NT2/D1 (cell line): ENCODE measurements at regions not wholly inside any gene's neighbourhood (a gene's known extent, or its start where the extent isn't known, plus 50 kb on each side); places are given as distances from the start of the nearest gene placed in this dataset.
A peak's percentile ranks its signal among the peaks of the same experiment; 100 is the strongest.

Source experiments
- DNase-seq: peaks from one replicate; pipeline ENCODE4 v3.0.0-alpha.2; 2011; ENCODE audit warnings: low read depth, low spot score
- H3K27me3 ChIP-seq: 2 replicates; pipeline ENCODE4 v1.6.0; 2011; ENCODE audit warnings: mild to moderate bottlenecking; ENCODE audit not compliant: insufficient read length, insufficient read depth
- H3K36me3 ChIP-seq: 2 replicates; pipeline ENCODE4 v1.6.1; 2011; ENCODE audit warnings: mild to moderate bottlenecking, low read length, mixed read lengths; ENCODE audit not compliant: insufficient read depth, insufficient read length
- H3K4me1 ChIP-seq: 2 replicates; pipeline ENCODE4 v1.5.1; 2011; ENCODE audit not compliant: insufficient read depth, insufficient read length
- H3K4me3 ChIP-seq: 2 replicates; pipeline ENCODE4 v1.5.1; 2011; ENCODE audit warnings: low read depth; ENCODE audit not compliant: insufficient read length
- H3K9ac ChIP-seq: 2 replicates; pipeline ENCODE4 v1.6.0; 2011; ENCODE audit warnings: low read depth; ENCODE audit not compliant: insufficient read length
- H3K9me3 ChIP-seq: 2 replicates; pipeline ENCODE4 v1.5.1; 2011; ENCODE audit warnings: mild to moderate bottlenecking, low read length; ENCODE audit not compliant: insufficient read depth
- SUZ12 ChIP-seq: IDR thresholded peaks from 2 replicates; pipeline ENCODE4 v1.6.1; 2011; ENCODE audit not compliant: insufficient read length, insufficient read depth; ENCODE audit errors: extremely low read depth
- YY1 ChIP-seq: IDR thresholded peaks from 2 replicates; pipeline ENCODE4 v1.6.1; 2011; ENCODE audit not compliant: insufficient read length, insufficient read depth
- ZNF274 ChIP-seq: IDR thresholded peaks from 2 replicates; pipeline ENCODE4 v1.6.1; 2011; ENCODE audit warnings: mild to moderate bottlenecking, low read depth, low read length

GRCh38 chr15:26145796-26146195 lies 282.7 kb upstream of the ATP10A start:
- Histone ChIP-seq H3K4me1 (no peaks in the 10 kb centered on the region), H3K36me3 (no peaks in the 10 kb centered on the region), H3K9me3 (no peaks in the 10 kb centered on the region), H3K4me3 (no peak overlapping the region), H3K9ac (no peak overlapping the region), H3K27me3 (no peaks in the 10 kb centered on the region)
- TF ChIP-seq SUZ12 (no peak), YY1 (no peak), ZNF274 (no peak)
- DNase-seq, result no peak

- Histone ChIP-seq H3K9me3 (no peaks in the 10 kb centered on the region), H3K27me3 (no peaks in the 10 kb centered on the region), H3K4me1 (no peaks in the 10 kb centered on the region), H3K36me3 (no peaks in the 10 kb centered on the region), H3K9ac (no peak overlapping the region), H3K4me3 (no peak overlapping the region)
- no peak for DNase-seq
- TF ChIP-seq YY1 (no peak), SUZ12 (no peak), ZNF274 (no peak)
Measured at GRCh38 chr15:26144836-26145235, 281.7 kb upstream of the ATP10A start.

- Histone ChIP-seq H3K36me3 (no peaks in the 10 kb centered on the region), H3K9ac (no peak overlapping the region), H3K27me3 (no peaks in the 10 kb centered on the region), H3K4me1 (no peaks in the 10 kb centered on the region), H3K4me3 (no peak overlapping the region), H3K9me3 (no peaks in the 10 kb centered on the region)
- no peak for TF ChIP-seq ZNF274
- no peak for TF ChIP-seq YY1
- no peak for TF ChIP-seq SUZ12
- DNase-seq, result no peak
Measured at GRCh38 chr15:26143221-26143620, 280.1 kb upstream of the ATP10A start.

- no peak for DNase-seq
- Histone ChIP-seq H3K36me3 (no peaks in the 10 kb centered on the region), H3K4me3 (no peak overlapping the region), H3K27me3 (no peaks in the 10 kb centered on the region), H3K9ac (no peak overlapping the region), H3K4me1 (peaks cover 2% of the 10 kb centered on the region), H3K9me3 (no peaks in the 10 kb centered on the region)
- TF ChIP-seq YY1 (no peak), SUZ12 (no peak), ZNF274 (no peak)
Measured at GRCh38 chr15:26134812-26135211, 271.7 kb upstream of the ATP10A start.

GRCh38 chr15:26134152-26134551 lies 271.0 kb upstream of the ATP10A start:
- Histone ChIP-seq H3K9ac (no peak overlapping the region), H3K9me3 (no peaks in the 10 kb centered on the region), H3K27me3 (no peaks in the 10 kb centered on the region), H3K36me3 (no peaks in the 10 kb centered on the region), H3K4me3 (no peak overlapping the region), H3K4me1 (peaks cover 2% of the 10 kb centered on the region)
- no peak for TF ChIP-seq ZNF274
- TF ChIP-seq YY1, result no peak
- no peak for TF ChIP-seq SUZ12
- DNase-seq, result no peak

GRCh38 chr15:26132811-26133210 lies 269.7 kb upstream of the ATP10A start:
- no peaks in the 10 kb centered on the region for H3K9me3 ChIP-seq
- H3K4me1 ChIP-seq, result peaks cover 2% of the 10 kb centered on the region
- no peaks in the 10 kb centered on the region for H3K27me3 ChIP-seq
- DNase-seq, result no peak
- no peak for TF ChIP-seq YY1
- TF ChIP-seq ZNF274, result no peak
- TF ChIP-seq SUZ12, result no peak
- no peak overlapping the region for H3K9ac ChIP-seq
- no peaks in the 10 kb centered on the region for H3K36me3 ChIP-seq
- H3K4me3 ChIP-seq, result no peak overlapping the region

GRCh38 chr15:26129852-26130251 lies 266.7 kb upstream of the ATP10A start:
- Histone ChIP-seq H3K4me1 (peaks cover 2% of the 10 kb centered on the region), H3K9me3 (no peaks in the 10 kb centered on the region), H3K4me3 (no peak overlapping the region), H3K9ac (no peak overlapping the region), H3K36me3 (no peaks in the 10 kb centered on the region), H3K27me3 (no peaks in the 10 kb centered on the region)
- TF ChIP-seq SUZ12 (no peak), ZNF274 (no peak), YY1 (no peak)
- DNase-seq, result peak; percentile 28
